Stomach (tissue), 8 donors: ENCODE measurements at regions not wholly inside any gene's neighbourhood (a gene's known extent, or its start where the extent isn't known, plus 50 kb on each side); places are given as distances from the start of the nearest gene placed in this dataset.

Experiments used
- DNase-seq, 2 donors: peaks; one replicate each; pipeline versions ENCODE4 v3.0.0 to v3.0.0-alpha.2; 2013 to 2019
- H3K27ac ChIP-seq, 5 donors: fragments of 200-600 bp in 4 of 5; sonication (generic) in 4 of 5; one replicate each; pipeline ENCODE4 v1.5.1; 2013 to 2019; ENCODE audit warnings: mild to moderate bottlenecking in 1 of 5, moderate library complexity in 1 of 5
- H3K27me3 ChIP-seq, 3 donors: fragments of 200-600 bp; sonication (generic); one replicate each; pipeline ENCODE4 v1.5.1; 2017 to 2019; ENCODE audit warnings: mixed run types in 1 of 3
- H3K36me3 ChIP-seq, 4 donors: fragments of 200-600 bp; sonication (generic); 1 replicate in 3 of 4; 2 replicates in 1 of 4; pipeline ENCODE4 v1.5.1; 2016 to 2019
- H3K4me1 ChIP-seq, 4 donors: fragments of 200-600 bp; sonication (generic); one replicate each; pipeline ENCODE4 v1.5.1; 2016 to 2019
- H3K4me3 ChIP-seq, 4 donors: fragments of 200-600 bp; sonication (generic) in 3 of 4; one replicate each; pipeline ENCODE4 v1.5.1; 2016 to 2019; ENCODE audit warnings: mild to moderate bottlenecking in 1 of 4
- H3K9me3 ChIP-seq, 4 donors: fragments of 200-600 bp; sonication (generic); one replicate each; pipeline ENCODE4 v1.5.1; 2016 to 2019
- CTCF ChIP-seq, 7 experiments: fragments of 450-650 bp in 4 of 7; fragments of 200-600 bp in 3 of 7; sonication (generic) in 3 of 7; IDR thresholded peaks; one replicate each; pipeline ENCODE4 v1.5.1; 2016 to 2019; ENCODE audit warnings: antibody characterized with exemption in 7 of 7, control low read depth in 2 of 7, mild to moderate bottlenecking in 1 of 7
- EP300 ChIP-seq: sonication (generic); formaldehyde crosslinking; IDR thresholded peaks from one replicate; pipeline ENCODE4 v1.6.1; 2017; ENCODE audit warnings: antibody characterized with exemption
- POLR2A ChIP-seq, 4 donors: fragments of 450-650 bp; IDR thresholded peaks; one replicate each; pipeline ENCODE4 v1.6.1; 2016; ENCODE audit warnings: antibody characterized with exemption in 4 of 4, control low read depth in 2 of 4, mild to moderate bottlenecking in 1 of 4, moderate library complexity in 1 of 4
- POLR2AphosphoS5 ChIP-seq, 3 donors: sonication (generic); formaldehyde crosslinking; IDR thresholded peaks; one replicate each; pipeline ENCODE4 v1.6.1; 2016; ENCODE audit warnings: antibody characterized with exemption in 3 of 3
- WGBS, 5 donors: extraction: QIAGEN DNeasy Blood & Tissue Kit in 3 of 5; methylation state at CpG; one replicate each; pipeline versions ENCODE4 v1.1.5 to v1.1.7; 2013 to 2018; 5-methylcytosine and 5-hydroxymethylcytosine counted together
- intact Hi-C: fragments of 100-400 bp; cut with DNase I; formaldehyde crosslinking; loops from one replicate; pipeline ENCODE4 v1.15.1; 2023; ENCODE audit warnings: low total_unique reads
- donor health status: healthy with polysubstance abuse.
- donor health status: Bipolar disorder and iron deficiency.
- donor health status: healthy.

GRCh38 chr3:187922704-187923416 is 177.6 kb upstream of the BCL6 start:
- Histone ChIP-seq H3K4me3 (no peak overlapping the region), H3K9me3 (peaks cover 0 to 15% (median 11%) of the 10 kb centered on the region in 4 donors), H3K27me3 (no peaks in the 10 kb centered on the region), H3K4me1 (peaks cover 0 to 24% (median 6%) of the 10 kb centered on the region in 4 donors), H3K27ac (no peak overlapping the region), H3K36me3 (no peaks in the 10 kb centered on the region)
- DNase-seq = no peak
- no peak for TF ChIP-seq POLR2AphosphoS5 (IDR thresholded peaks at IDR 0.05)
- no peak for TF ChIP-seq POLR2A (IDR thresholded peaks at IDR 0.05)
- no peak for TF ChIP-seq EP300
- no peak for TF ChIP-seq CTCF (IDR thresholded peaks at IDR 0.05)
- intact Hi-C loops = no loop called here
- WGBS, 5 donors = 80 to 88% (median 86%) methylated on average over 3 of the region's 3 CpGs

DNA sequence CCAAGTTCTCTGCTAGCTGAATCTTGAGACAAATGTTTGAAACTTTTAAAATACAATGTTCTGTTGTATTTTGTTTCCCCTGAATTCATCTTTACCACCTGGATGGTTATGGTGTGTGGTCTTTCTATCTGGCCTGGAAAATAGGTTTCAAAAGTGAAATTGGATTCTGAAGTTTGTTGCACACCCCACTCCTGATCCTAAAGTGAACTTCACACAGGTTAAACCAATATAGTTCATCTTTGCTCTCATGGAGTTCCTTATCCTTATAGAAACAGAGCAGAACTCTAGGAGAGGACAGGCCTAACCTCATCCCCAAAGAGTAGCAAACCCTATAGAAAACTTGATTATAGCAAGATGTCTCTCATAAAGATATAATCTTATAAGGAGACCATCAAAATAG is 179.4 kb upstream of the BCL6 start:
- intact Hi-C loops = no loop called here
- Histone ChIP-seq H3K4me3 (no peak overlapping the region), H3K27ac (no peak overlapping the region), H3K4me1 (peaks cover 0 to 20% (median 4%) of the 10 kb centered on the region in 4 donors), H3K27me3 (no peaks in the 10 kb centered on the region), H3K9me3 (peaks cover 0 to 15% (median 11%) of the 10 kb centered on the region in 4 donors), H3K36me3 (no peaks in the 10 kb centered on the region)
- TF ChIP-seq CTCF (IDR thresholded peaks at IDR 0.05) (no peak), POLR2AphosphoS5 (IDR thresholded peaks at IDR 0.05) (no peak), POLR2A (IDR thresholded peaks at IDR 0.05) (no peak), EP300 (no peak)
- no peak for DNase-seq

DNA sequence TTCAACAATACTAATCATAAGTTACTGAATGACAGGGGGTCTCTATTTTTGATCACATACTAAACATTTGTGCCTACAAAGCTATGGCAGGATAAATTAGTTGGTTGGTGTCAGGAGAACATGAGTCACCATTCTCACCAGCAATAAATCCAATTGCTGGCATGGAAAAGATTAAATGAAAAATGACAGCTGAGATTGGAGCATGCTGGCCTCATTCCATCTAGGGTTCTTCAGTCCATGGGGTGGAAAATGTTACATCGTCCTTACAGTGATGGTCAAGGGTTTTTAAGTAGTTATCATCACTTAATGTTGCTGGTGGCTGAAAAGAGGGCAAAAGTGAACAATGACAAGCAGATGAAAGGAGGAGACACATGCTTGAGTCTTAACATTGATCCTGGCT is 180.1 kb upstream of the BCL6 start:
- intact Hi-C loops = no loop called here
- Histone ChIP-seq H3K9me3 (peaks cover 0 to 15% (median 11%) of the 10 kb centered on the region in 4 donors), H3K27me3 (no peaks in the 10 kb centered on the region), H3K4me1 (peaks cover 0 to 21% (median under 1%) of the 10 kb centered on the region in 4 donors), H3K27ac (no peak overlapping the region), H3K36me3 (no peaks in the 10 kb centered on the region), H3K4me3 (no peak overlapping the region)
- 70 to 93% (median 86%) methylated on average over 1 of the region's 1 CpG for WGBS, 5 donors
- no peak for DNase-seq
- TF ChIP-seq POLR2A (IDR thresholded peaks at IDR 0.05) (no peak), CTCF (IDR thresholded peaks at IDR 0.05) (no peak), EP300 (no peak), POLR2AphosphoS5 (IDR thresholded peaks at IDR 0.05) (no peak)

GRCh38 chr3:187926620-187927019 is 181.4 kb upstream of the BCL6 start:
- Histone ChIP-seq H3K4me1 (peaks cover 0 to 11% (median 0%) of the 10 kb centered on the region in 4 donors), H3K4me3 (no peak overlapping the region), H3K9me3 (peaks cover 0 to 15% (median 11%) of the 10 kb centered on the region in 4 donors), H3K27ac (no peak overlapping the region), H3K36me3 (no peaks in the 10 kb centered on the region), H3K27me3 (no peaks in the 10 kb centered on the region)
- 59 to 68% (median 63%) methylated on average over 3 of the region's 3 CpGs for WGBS, 5 donors
- intact Hi-C loops = no loop called here
- DNase-seq = no peak
- TF ChIP-seq POLR2AphosphoS5 (IDR thresholded peaks at IDR 0.05) (no peak), POLR2A (IDR thresholded peaks at IDR 0.05) (no peak), CTCF (IDR thresholded peaks at IDR 0.05) (no peak), EP300 (no peak)
